Right renal cortex interstitium (tissue), 3 donors: ENCODE measurements at regions not wholly inside any gene's neighbourhood (a gene's known extent, or its start where the extent isn't known, plus 50 kb on each side); places are given as distances from the start of the nearest gene placed in this dataset.

Experiments
- DNase-seq, 3 donors: peaks; one replicate each; pipeline ENCODE4 v3.0.0-alpha.2; 2013; ENCODE audit warnings: low read depth in 3 of 3, low spot score in 2 of 3

GRCh38 chr12:97082029-97082428, 175.0 kb downstream of the NEDD1 start:
- no peak for DNase-seq

GRCh38 chr12:97093187-97093683, 186.2 kb downstream of the NEDD1 start:
- no peak for DNase-seq

GRCh38 chr12:97097734-97098133, 190.7 kb downstream of the NEDD1 start:
- DNase-seq, result no peak

GRCh38 chr12:97109441-97109840, 202.4 kb downstream of the NEDD1 start:
- DNase-seq, result no peak

- no peak for DNase-seq
Observed at GRCh38 chr12:97112136-97112535, 205.1 kb downstream of the NEDD1 start.

- DNase-seq, result no peak
Observed at GRCh38 chr12:97118796-97119375, 211.8 kb downstream of the NEDD1 start.

GRCh38 chr12:97127061-97127460, 220.0 kb downstream of the NEDD1 start:
- DNase-seq, result no peak

- no peak for DNase-seq
Observed at GRCh38 chr12:97131220-97131981, 224.3 kb downstream of the NEDD1 start.

GRCh38 chr12:97132270-97132669, 225.2 kb downstream of the NEDD1 start:
- no peak for DNase-seq

- no peak for DNase-seq
Observed at GRCh38 chr12:97134495-97134894, 227.4 kb downstream of the NEDD1 start.

- no peak for DNase-seq
Observed at GRCh38 chr12:97140355-97140754, 233.3 kb downstream of the NEDD1 start.

GRCh38 chr12:97142737-97143410, 235.8 kb downstream of the NEDD1 start:
- DNase-seq, result no peak

- no peak for DNase-seq
Observed at GRCh38 chr12:97148941-97149559, 242.0 kb downstream of the NEDD1 start.

GRCh38 chr12:97151481-97151880, 244.4 kb downstream of the NEDD1 start:
- no peak for DNase-seq

GRCh38 chr12:97159377-97159776, 252.3 kb downstream of the NEDD1 start:
- DNase-seq, result peak in 2 of 3 donors; percentile 25 to 51

- no peak for DNase-seq
Observed at GRCh38 chr12:97160277-97160676, 253.2 kb downstream of the NEDD1 start.

GRCh38 chr12:97162173-97162572, 255.1 kb downstream of the NEDD1 start:
- DNase-seq, result no peak

- no peak for DNase-seq
Observed at GRCh38 chr12:97164936-97165335, 257.9 kb downstream of the NEDD1 start.

GRCh38 chr12:97167598-97167997, 260.5 kb downstream of the NEDD1 start:
- no peak for DNase-seq

- DNase-seq, result no peak
Observed at GRCh38 chr12:97168804-97169203, 261.7 kb downstream of the NEDD1 start.

GRCh38 chr12:97169889-97170567, 263.0 kb downstream of the NEDD1 start:
- no peak for DNase-seq
